ENCODE measurements at regions not wholly inside any gene's neighbourhood (a gene's known extent, or its start where the extent isn't known, plus 50 kb on each side); places are given as distances from the start of the nearest gene placed in this dataset.

DNA sequence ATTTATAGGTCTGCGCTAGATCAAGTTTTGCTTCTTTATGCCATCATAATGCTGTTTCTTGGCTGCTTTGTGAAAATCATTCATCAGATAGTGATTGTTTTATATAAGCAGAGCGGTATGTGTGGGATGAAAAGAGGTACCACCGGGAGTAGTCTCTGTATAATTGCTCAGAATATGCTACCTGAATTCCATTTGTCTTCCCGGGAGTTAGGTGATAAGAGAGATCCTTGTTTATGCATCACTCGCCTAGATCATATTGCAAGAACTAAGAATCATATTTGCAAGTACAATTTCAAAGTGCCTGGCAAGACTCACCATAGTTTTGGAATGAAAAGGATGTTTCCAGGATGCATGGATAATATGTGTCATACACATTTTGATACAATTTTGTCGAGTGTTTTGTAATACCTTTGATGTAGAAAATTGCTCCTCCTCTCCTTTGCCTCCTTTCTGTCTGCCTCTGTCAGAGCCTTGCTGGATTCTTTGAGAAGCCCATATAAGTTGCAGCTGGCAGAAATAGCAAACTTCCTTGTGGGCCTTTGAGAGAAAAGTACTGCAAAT, 1306.0 kb upstream of the SLC10A2 start:
- in situ Hi-C loops (cut with HindIII; ENCODE audit: low sequenced_read_pairs), result no loop called here

DNA sequence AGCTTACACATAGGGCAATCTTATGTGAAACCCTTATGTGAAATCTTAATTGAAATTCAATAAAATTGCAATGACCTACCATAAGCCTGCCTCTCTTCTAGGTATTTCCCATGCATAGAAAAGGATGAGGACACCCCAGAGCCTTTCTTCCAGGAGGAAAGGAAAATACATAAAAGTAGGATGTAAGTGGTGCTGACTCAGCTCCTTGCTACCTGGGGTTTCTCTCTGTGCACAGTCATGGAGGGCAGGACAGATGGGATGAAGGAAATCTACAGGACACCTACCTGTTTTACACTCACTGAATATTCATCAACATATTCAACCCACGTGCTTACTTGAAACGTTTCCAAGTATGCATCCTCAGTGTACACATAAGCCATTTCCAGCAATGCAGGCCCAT, 1299.2 kb upstream of the SLC10A2 start:
- in situ Hi-C loops (cut with HindIII; ENCODE audit: low sequenced_read_pairs), result no loop called here

DNA sequence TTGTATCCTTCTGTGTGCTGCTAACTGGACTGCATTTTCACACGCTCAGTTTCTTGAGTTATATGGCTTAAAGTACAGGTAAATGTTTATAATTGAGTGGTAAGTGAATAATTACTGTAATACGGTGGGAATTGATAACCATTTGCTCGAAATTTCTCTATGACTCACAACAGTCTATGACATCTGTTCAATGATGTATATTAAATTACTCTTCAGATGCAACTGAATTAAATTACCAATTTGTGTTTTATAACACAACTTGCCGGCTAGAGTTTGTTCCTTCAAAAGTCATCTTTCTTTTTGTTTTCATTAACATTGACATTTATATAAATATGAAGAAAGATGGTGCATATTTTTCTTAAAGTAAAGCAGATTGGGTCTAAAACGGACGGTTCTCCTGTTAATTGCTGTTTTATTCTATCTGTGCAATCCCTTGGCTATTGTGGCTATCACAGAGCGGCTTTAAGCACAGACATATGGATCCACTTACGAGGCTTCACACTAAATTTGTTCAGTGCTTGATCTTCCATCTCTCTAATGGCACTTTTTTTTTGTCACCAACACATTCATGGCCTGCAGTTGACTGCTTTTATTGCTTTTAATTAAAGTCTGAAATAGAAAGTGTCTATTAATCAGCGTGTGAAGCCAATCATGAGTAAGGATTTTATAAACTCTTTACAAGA, 1291.6 kb upstream of the SLC10A2 start:
- in situ Hi-C loops (cut with HindIII; ENCODE audit: low sequenced_read_pairs), result no loop called here

DNA sequence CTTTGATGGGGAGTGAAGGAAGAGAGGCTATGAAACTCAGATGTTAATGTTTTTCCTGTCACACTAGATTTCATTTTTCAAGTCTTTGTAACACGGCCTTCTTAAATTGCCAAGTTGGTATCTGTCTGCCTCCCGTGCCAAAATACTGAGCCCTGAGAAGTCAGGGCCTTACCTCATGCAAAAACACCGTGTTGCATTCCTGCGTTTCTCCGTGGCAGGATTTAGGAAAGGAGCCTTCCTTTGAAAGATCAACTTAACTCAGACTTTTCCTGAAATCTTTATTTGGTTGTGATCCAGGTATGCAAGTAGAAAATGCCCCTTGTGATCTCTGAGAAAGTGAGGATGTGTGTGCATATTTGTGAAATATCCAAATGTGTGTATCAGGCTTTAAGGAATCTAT, 1291.0 kb upstream of the SLC10A2 start:
- in situ Hi-C loops (cut with HindIII; ENCODE audit: low sequenced_read_pairs), result no loop called here

DNA sequence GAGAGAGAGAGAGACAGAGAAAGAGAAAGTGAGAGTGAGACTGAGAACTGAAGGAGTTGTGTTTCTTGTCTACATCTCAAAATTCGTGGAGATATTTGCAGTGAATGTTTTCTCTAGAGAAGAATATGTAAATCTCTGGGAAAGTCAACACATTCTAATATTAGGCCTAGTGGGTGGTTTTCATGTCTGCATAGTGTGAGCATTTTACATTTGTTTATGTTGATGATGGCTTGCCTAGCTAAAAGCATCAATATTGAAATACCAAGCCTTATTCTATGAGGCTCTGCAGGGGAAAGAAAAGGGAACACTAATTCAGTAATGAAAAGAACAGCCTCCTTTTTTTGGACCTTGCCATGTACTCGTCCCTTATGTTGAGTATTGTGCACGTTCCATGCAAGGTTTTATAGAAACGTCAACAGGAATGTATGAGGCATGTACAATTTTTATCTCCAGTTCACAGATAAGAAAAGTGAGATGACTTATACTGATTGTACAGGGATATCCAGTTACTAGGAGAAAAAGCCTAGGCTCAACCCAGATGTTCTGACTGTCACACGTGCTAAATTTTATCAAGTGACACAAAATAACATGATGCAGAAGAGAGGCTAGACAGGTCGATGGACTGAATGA, 1288.9 kb upstream of the SLC10A2 start:
- in situ Hi-C loops (cut with HindIII; ENCODE audit: low sequenced_read_pairs), result no loop called here

DNA sequence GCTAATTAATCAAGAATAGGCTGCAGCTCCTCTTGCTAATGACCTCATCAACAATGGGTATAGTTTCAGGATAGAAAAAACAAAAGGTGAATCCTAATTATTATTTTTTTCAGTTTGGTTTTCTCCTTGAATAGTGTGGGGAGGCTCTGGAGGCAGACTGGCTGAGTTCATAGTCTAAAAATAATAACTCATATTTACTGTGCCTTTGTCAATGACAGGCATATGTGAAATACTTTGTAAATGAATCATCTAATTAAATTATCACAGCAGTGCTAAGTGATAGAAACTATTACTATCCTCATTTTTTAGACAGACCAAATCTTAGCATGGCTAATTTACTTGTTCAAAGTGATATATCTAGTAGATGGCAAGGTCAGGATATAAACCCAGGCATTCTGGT, 1261.0 kb upstream of the SLC10A2 start:
- in situ Hi-C loops (cut with HindIII; ENCODE audit: low sequenced_read_pairs), result no loop called here

DNA sequence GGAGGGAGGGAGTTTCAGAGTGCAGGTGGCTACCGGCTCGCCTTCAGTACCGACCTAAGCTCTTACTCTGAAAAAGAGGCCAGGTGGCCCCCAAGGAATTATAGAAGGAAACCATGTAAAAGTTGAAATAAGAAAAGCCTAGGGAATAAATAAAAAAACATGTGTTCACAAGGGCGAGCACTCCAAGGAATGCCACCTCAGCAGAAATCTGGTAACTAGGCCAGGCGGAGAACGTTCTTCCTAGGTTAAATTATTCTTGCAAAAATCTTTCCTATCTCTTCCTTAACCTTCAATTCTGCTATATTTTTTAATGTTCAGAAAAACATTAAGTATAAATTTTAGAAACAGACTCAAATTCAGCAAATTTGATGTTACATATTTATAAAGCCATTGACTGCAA, 1260.3 kb upstream of the SLC10A2 start:
- in situ Hi-C loops (cut with HindIII; ENCODE audit: low sequenced_read_pairs), result no loop called here

DNA sequence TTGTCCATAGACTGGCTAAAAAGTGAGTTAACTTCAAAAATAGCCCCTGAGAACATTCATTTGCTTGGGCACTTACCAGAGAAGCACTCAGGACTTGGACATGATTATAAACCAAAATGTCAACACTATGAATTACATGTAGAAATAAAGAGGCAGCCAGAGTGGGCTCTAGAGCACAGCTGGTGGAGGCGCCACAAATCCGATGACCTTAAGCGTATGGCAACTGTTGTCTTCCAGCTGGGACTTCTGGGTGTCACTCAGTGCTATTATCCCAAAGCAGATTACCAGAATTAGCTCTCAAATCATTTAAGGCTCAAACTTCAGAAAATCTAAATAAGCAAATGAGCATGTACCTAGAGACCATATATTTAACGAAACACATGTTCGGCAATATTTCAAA, 1255.5 kb upstream of the SLC10A2 start:
- in situ Hi-C loops (cut with HindIII; ENCODE audit: low sequenced_read_pairs), result no loop called here

DNA sequence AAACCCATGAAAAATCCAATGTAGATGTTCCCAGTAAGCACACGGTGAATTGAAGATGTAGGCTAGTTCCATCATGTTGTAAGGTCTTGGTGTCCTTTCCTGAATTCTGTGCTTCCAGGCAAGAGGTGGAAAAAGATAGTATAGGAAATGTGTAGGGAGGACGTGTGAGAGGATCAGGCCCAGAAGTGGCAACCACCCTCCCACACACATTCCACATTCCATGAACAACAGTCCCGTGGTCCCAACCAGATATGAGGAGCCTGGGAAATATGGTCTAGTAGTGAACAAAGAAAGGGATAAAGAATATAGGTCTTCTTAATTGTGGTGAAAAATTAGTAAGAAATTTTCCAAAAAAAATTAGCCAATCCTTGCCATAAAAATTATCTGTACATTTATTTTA, 1254.2 kb upstream of the SLC10A2 start:
- in situ Hi-C loops (cut with HindIII; ENCODE audit: low sequenced_read_pairs), result no loop called here

DNA sequence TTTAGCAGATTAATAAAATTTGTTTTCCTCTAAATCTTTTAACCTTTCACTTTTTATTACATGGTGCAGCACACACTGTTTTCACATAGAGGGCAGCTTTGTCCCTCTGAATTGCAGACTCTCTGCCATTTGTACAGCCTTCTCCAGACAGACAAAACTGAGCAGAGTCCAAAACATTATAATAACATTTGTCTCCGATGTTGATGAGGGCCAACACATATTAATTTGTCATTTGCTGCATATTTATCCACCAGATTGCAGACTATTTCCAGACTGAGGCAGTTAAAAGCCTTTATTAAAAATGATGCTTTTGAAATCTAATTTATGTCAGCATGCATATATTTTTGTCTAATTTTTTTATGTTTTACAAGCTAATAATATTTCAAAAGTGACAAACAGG, 1251.9 kb upstream of the SLC10A2 start:
- in situ Hi-C loops (cut with HindIII; ENCODE audit: low sequenced_read_pairs), result no loop called here

DNA sequence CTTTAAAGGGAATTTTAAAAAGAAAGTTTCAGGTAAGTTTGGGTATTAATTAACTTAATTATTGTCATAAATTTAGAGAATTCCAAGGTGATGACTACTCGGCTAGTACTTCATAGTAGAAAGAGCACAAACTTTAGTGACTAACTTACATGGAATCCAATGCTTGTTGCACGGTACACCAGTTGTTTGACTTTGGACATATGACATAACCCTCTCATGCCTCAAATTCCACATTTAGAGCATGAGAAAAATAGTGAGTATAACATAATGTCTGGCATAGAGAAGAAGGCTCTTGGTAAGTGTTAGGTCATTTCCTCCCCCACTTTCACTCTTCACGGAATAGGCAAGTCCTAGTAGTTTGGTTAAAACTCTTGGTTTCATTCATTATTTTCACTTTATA, 1249.4 kb upstream of the SLC10A2 start:
- in situ Hi-C loops (cut with HindIII; ENCODE audit: low sequenced_read_pairs), result no loop called here

DNA sequence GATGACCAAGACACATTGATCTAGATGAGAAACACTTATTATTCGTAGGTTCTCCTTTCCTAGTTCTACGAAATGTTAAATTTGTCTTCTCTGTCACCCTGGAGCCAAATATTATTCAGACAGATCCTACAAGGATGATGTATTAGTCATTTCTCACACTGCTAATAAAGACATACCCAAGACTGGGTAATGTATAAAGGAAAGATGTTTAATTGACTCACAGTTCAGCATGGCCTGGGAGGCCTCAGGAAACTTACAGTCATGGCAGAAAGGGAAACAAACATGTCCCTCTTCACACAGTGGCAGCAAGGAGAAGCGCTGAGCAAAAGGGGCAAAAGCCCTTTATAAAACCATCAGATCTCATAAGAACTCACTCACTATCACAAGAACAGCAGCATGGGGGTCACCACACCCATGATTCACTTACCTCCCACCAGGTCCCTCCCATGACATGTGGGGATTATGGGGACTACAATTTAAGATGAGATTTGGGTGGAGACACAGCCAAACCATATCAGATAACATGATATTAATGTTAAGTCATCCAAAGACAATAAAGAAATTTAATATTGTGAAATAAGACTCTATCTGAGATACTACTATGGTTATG, 1248.8 kb upstream of the SLC10A2 start:
- in situ Hi-C loops (cut with HindIII; ENCODE audit: low sequenced_read_pairs), result no loop called here

DNA sequence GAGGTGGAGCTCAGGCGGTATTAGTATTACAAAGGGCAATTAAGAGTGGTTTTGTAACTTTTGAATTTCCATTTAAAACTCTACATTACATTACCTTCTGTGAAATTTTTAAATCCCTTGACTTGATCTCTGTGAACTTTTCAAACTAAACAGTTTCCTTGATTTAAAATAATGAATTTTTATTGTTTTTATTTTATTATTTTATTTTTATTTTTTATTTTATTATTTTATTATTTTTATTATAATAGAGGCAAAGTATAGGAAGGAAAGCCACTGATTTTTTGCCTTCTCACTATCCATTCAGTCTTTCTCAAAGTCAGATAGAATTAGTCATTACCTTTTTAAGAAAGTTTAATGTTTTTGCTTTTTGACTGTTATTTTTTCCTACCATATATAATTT, 1248.1 kb upstream of the SLC10A2 start:
- in situ Hi-C loops (cut with HindIII; ENCODE audit: low sequenced_read_pairs), result no loop called here

DNA sequence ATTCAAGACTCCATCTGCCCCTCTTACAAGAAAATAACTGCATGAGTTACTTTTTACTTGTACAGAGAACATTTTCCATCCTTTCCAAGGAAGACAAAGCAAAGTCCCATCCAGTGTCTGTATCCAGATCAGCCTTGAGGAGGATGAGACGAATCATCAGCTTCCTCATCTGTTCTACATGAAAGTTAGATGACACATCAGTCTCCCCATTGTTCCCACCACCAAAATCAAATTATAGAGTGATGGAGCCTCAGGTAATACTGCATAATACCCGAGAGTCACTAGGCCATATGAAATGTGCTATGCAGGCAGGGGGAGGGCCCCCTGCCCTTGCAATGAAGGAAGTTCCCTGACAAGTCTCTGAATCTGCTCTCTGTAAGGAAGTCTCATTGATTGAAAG, 1244.6 kb upstream of the SLC10A2 start:
- in situ Hi-C loops (cut with HindIII; ENCODE audit: low sequenced_read_pairs), result no loop called here

DNA sequence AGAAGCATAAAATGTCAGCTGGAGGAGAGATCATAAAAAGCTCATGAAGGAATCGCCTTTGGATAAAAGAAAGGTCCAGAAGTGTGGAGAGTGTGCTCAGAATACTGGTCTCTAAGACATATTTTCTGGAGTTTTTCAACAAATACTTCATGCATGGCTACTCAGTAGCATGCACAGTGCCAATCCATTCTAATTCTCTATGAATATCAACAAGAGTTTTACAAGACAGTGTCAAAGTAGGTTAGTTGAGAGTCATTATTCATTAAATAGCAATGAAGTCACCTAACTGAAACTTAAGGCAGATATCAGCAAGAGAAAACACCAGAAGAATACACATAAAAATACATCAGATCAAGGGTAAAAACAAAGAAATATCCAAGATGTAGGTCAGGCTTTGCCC, 1243.2 kb upstream of the SLC10A2 start:
- in situ Hi-C loops (cut with HindIII; ENCODE audit: low sequenced_read_pairs), result loop anchor here (5.0 kb wide), 1 partner anchor 57 kb away; no protein-coding TSS in a partner anchor

DNA sequence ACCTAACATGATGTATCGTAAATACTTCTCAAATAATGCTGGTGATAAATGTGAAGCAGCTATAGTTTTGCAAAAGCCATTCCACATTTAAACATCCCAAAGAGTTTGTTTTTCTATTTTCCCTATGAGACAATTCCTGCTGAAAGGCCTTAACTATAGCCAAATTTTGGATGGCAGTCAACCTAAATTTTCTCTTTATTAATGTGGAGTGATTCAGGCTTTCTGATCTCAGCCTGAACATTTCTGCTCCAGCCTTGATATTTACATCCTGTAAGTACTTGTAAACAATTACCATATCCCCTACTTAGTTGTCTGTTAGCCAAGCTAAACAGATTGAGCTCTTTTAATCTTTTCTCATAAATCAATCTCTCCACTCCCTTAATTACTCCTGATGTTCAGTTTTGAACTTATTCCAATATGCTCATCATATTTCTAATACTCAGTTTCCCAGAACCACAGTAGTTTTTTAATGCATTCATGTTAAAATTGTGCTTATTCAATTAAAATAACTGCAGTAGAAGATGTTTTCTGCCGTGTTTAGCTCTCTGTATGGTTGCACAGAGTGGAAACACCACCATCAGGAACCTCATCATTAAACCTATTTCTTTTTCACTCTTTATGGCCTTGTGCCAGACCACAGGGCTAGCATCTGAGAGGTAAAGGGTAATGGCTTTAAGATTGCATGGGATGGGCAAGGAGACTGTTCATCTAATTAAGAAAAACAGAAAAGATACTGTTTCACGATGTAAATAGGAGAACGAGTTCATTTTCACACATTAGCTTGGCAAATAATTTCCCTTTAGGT, 1235.2 kb upstream of the SLC10A2 start:
- in situ Hi-C loops (cut with HindIII; ENCODE audit: low sequenced_read_pairs), result no loop called here

DNA sequence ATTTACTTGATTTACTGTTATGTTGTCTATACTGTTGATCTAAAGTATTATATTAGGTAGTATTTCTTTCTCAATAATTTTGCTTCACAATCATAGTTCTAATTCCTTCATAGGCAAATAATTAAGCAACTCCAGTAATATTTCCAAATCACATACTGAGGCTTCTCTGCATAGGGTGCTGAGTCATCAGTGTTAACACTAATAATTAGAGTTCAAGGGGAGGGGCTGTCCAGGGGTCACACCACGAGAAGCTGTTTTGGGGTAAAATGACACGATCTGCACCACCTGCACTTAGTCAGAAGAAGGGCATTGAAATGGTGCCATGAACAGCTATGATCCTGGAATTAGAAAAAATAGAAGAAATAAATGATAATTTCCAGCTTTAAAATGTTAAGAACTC, 1230.9 kb upstream of the SLC10A2 start:
- in situ Hi-C loops (cut with HindIII; ENCODE audit: low sequenced_read_pairs), result no loop called here

DNA sequence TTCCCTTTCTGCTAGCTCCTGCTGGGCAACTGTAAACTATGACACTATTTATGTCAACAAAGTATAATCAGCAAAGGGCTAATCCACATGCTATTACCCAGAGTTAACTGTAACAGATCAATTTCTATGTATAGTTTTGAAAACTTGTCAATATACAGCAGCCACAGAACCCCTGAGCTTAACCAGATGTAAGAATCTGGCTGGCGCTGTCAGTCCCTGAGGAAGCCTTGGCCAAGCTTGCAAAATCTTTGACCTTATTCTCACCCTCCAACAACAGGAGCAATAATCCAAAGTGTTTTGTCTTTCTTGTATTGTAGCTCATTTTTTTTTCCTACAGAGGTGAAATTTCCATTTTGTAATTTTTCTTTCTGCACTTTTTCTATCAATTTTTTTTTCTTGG, 1230.1 kb upstream of the SLC10A2 start:
- in situ Hi-C loops (cut with HindIII; ENCODE audit: low sequenced_read_pairs), result no loop called here

DNA sequence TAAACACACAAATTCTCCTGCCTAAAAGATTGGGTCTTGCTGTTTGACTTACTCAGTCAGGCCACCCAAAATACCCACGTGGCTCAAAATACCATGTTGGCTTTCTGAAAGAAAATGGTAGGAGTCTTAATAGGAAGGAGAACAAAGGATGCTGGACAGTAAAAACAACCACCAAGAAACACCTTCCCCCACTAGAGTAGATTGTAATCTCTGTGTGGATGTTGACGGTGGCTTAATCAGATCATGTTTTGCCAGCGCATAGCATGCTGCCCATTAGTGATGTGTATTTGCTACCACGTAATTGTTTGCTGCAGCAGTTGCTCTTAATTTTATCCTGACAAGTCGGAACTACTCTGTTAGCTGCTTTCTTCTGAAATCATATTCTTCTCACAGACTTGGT, 1229.3 kb upstream of the SLC10A2 start:
- in situ Hi-C loops (cut with HindIII; ENCODE audit: low sequenced_read_pairs), result no loop called here

DNA sequence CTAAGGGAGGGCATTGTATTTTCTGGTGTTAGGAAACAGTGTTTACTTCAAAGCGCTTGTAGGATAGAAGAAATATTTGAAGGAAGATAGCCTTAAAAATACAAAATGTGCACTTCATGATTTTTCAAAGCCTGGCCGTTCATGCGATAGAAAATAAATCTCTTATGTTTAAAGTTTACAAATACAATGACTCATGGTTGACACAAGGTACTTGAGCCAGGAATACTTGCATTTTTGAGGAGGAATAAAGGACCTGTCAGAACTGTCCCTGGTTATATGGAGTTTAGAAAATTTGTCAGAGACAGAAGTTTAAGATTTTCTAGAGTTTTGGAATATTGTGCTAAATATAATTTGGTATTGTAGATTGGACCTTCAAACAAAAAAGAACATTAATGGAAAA, 1223.2 kb upstream of the SLC10A2 start:
- in situ Hi-C loops (cut with HindIII; ENCODE audit: low sequenced_read_pairs), result no loop called here

DNA sequence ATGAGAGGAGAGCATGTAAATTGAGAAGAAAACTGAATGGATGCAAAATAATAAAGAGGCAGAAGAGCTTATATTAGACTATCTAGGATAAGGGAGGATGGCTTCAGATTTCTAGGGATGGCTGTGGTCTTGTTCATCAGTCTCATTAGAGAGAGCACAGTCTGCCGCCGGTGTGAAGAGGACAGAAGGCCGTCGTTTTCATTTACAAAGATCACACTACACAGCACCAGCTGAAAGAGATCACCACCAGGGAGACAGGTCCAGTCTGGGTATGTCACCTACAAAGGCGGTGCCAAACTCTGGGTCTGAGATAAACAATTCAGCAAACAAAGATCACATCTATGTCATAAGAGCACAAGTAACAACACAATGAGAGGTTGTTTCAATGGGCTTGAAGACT, 1222.3 kb upstream of the SLC10A2 start:
- in situ Hi-C loops (cut with HindIII; ENCODE audit: low sequenced_read_pairs), result no loop called here

All from DLD1 (cell line).